GM23338 (cell line): ENCODE measurements at regions not wholly inside any gene's neighbourhood (a gene's known extent, or its start where the extent isn't known, plus 50 kb on each side); places are given as distances from the start of the nearest gene placed in this dataset.

ENCODE experiments used
- ATAC-seq: fragments of 200-7000 bp; cut with Tn5 transposase; 3 replicates; pipeline ENCODE4 v1.9.1; 2020
- DNase-seq: peaks from one replicate; pipeline ENCODE4 v3.0.0-alpha.2; 2015; ENCODE audit warnings: low spot score
- H2AFZ ChIP-seq: fragments of 200-600 bp; sonication (generic); 2 replicates; pipeline ENCODE4 v1.8.0; 2016; ENCODE audit warnings: antibody characterized with exemption, mild to moderate bottlenecking, moderate library complexity
- H3F3A ChIP-seq: fragments of 200-600 bp; sonication (generic); replicated peaks from 2 replicates; pipeline ENCODE4 v1.8.0; 2017; ENCODE audit warnings: antibody characterized with exemption, mixed run types, low read depth
- H3K27ac ChIP-seq: fragments of 200-600 bp; sonication (generic); 2 replicates; pipeline ENCODE4 v1.6.1; 2016; ENCODE audit warnings: low read depth
- H3K27me3 ChIP-seq: fragments of 200-600 bp; sonication (generic); 2 replicates; pipeline ENCODE4 v1.8.0; 2016; ENCODE audit warnings: mild to moderate bottlenecking, mixed run types, moderate library complexity; ENCODE audit not compliant: insufficient read depth
- H3K36me3 ChIP-seq: fragments of 200-600 bp; sonication (generic); 2 replicates; pipeline ENCODE4 v1.8.0; 2016; ENCODE audit warnings: mild to moderate bottlenecking; ENCODE audit not compliant: insufficient read depth
- H3K4me1 ChIP-seq: fragments of 200-600 bp; sonication (generic); 2 replicates; pipeline ENCODE4 v1.8.0; 2016; ENCODE audit warnings: mild to moderate bottlenecking, moderate library complexity; ENCODE audit not compliant: insufficient read depth
- H3K4me2 ChIP-seq: fragments of 200-600 bp; sonication (generic); 2 replicates; pipeline ENCODE4 v1.7.1; 2017; ENCODE audit warnings: mixed run types
- H3K4me3 ChIP-seq: fragments of 200-600 bp; sonication (generic); 2 replicates; pipeline ENCODE4 v1.6.1; 2016; ENCODE audit warnings: mixed run types
- H3K79me2 ChIP-seq: fragments of 200-600 bp; sonication (generic); replicated peaks from 2 replicates; pipeline ENCODE4 v1.8.0; 2017; ENCODE audit warnings: mild to moderate bottlenecking; ENCODE audit not compliant: insufficient read depth
- H3K9me2 ChIP-seq: fragments of 200-600 bp; sonication (generic); 2 replicates; pipeline ENCODE4 v1.8.0; 2017; ENCODE audit not compliant: insufficient read depth
- H4K20me1 ChIP-seq: fragments of 200-600 bp; sonication (generic); replicated peaks from 2 replicates; pipeline ENCODE4 v1.8.0; 2017; ENCODE audit warnings: mild to moderate bottlenecking; ENCODE audit not compliant: insufficient read depth
- H3K27ac Mint-ChIP-seq: 2 replicates; pipeline ENCODE4 v1.8.0; 2020; ENCODE audit warnings: inconsistent platforms, mild to moderate bottlenecking, moderate library complexity, mixed read lengths
- H3K27me3 Mint-ChIP-seq: 3 replicates; pipeline ENCODE4 v1.8.0; 2022; ENCODE audit warnings: low read depth, mild to moderate bottlenecking, moderate library complexity, mixed read lengths, inconsistent platforms; ENCODE audit not compliant: insufficient read depth, poor library complexity
- H3K36me3 Mint-ChIP-seq: 3 replicates; pipeline ENCODE4 v1.8.0; 2021; ENCODE audit warnings: low read depth, mild to moderate bottlenecking, inconsistent platforms, moderate library complexity, mixed read lengths
- H3K4me1 Mint-ChIP-seq: 3 replicates; pipeline ENCODE4 v1.8.0; 2020; ENCODE audit warnings: mild to moderate bottlenecking, inconsistent platforms, mixed read lengths
- H3K4me3 Mint-ChIP-seq: 3 replicates; pipeline ENCODE4 v1.8.0; 2021; ENCODE audit warnings: moderate library complexity, mild to moderate bottlenecking, inconsistent platforms, mixed read lengths
- H3K9me3 Mint-ChIP-seq: 3 replicates; pipeline ENCODE4 v1.8.0; 2020; ENCODE audit warnings: moderate library complexity, mild to moderate bottlenecking, inconsistent platforms, mixed read lengths
- CREB1 ChIP-seq: fragments of 250-450 bp; sonication (Bioruptor Pico); IDR thresholded peaks from 2 replicates; pipeline ENCODE4 v1.5.0; 2020; ENCODE audit warnings: low read depth, mild to moderate bottlenecking, moderate library complexity
- EZH2 ChIP-seq: fragments of 200-600 bp; sonication (generic); IDR thresholded peaks from one replicate; pipeline ENCODE4 v1.8.0; 2017; ENCODE audit warnings: antibody characterized with exemption, mild to moderate bottlenecking, low read depth; ENCODE audit not compliant: unreplicated experiment
- EZH2phosphoT487 ChIP-seq: fragments of 200-600 bp; sonication (generic); IDR thresholded peaks from one replicate; pipeline ENCODE4 v1.8.1; 2018; ENCODE audit warnings: antibody characterized with exemption; ENCODE audit not compliant: unreplicated experiment
- JUNB ChIP-seq: IDR thresholded peaks from one replicate; pipeline ENCODE4 v1.6.1; 2016; ENCODE audit warnings: antibody characterized with exemption; ENCODE audit not compliant: unreplicated experiment
- NANOG ChIP-seq: IDR thresholded peaks from 2 replicates; pipeline ENCODE4 v1.6.1; 2016; ENCODE audit warnings: antibody characterized with exemption, borderline replicate concordance
- POLR2AphosphoS5 ChIP-seq: IDR thresholded peaks from 2 replicates; pipeline ENCODE4 v1.6.1; 2016; ENCODE audit warnings: antibody characterized with exemption, low read depth
- STAT1 ChIP-seq: IDR thresholded peaks from one replicate; pipeline ENCODE4 v1.6.1; 2016; ENCODE audit warnings: antibody characterized with exemption; ENCODE audit not compliant: unreplicated experiment
- ZNF114 ChIP-seq: fragments of 250-450 bp; sonication (Bioruptor Pico); IDR thresholded peaks from 2 replicates; pipeline ENCODE4 v1.5.0; 2020; ENCODE audit warnings: mild to moderate bottlenecking, moderate library complexity
- ZNF331 ChIP-seq: fragments of 250-450 bp; sonication (Bioruptor Pico); IDR thresholded peaks from 2 replicates; pipeline ENCODE4 v1.5.0; 2020; ENCODE audit warnings: low read depth, mild to moderate bottlenecking, moderate library complexity
- TF ChIP-seq, protein P1 (sequence below): IDR thresholded peaks from one replicate; pipeline ENCODE4 v1.6.1; 2018; ENCODE audit warnings: antibody characterized with exemption; ENCODE audit not compliant: unreplicated experiment
- TF ChIP-seq, protein P2 (sequence below): IDR thresholded peaks from 2 replicates; pipeline ENCODE4 v1.6.1; 2016; ENCODE audit warnings: antibody characterized with exemption
- TF ChIP-seq, protein P3 (sequence below): fragments of 250-450 bp; sonication (Bioruptor Pico); IDR thresholded peaks from 2 replicates; pipeline ENCODE4 v1.5.0; 2020; ENCODE audit warnings: mild to moderate bottlenecking, moderate library complexity
- TF ChIP-seq, protein P4 (sequence below), 2 experiments: fragments of 200-600 bp in 1 of 2; sonication (generic) in 1 of 2; conservative IDR thresholded peaks; 2 replicates each; pipeline versions ENCODE4 v1.5.1 to v1.6.1; 2016 to 2017; ENCODE audit warnings: antibody characterized with exemption in 2 of 2, low read depth in 2 of 2, mild to moderate bottlenecking in 2 of 2, moderate library complexity in 1 of 2

DNA sequence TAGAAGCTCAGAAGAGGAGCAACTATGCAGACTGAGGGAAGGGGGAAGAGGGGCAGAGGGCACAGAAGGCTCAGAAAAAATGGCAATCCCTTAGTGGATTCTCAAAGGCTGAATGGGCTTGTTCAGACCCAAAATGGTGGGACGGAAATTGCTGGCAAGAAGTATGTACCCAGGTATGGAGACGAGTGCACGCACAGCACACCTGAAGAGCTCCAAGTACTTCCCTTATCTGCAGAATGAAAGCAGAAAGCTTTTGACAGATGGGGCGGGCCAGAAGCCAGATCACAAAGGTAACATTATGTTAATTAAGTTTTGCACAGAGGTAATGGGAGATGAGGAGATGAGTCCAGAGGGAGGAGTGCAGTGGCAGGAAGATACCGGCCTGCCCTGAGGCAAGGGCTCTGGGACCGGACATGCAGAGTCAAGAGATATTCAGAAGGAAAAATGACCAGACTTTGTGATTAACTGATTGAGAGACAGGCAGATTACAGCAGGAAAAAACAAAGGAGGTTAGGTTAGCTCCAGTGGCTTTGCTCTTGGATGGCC is 138.1 kb upstream of the PIK3R1 start:
- Mint-ChIP-seq H3K36me3 (no peaks in the 10 kb centered on the region), H3K4me3 (no peak overlapping the region), H3K9me3 (no peaks in the 10 kb centered on the region; the same call in 2 of the 3 replicates), H3K4me1 (no peaks in the 10 kb centered on the region), H3K27ac (no peak overlapping the region), H3K27me3 (no peaks in the 10 kb centered on the region)
- H2AFZ ChIP-seq: no peak overlapping the region
- H3K27ac ChIP-seq: no peak overlapping the region
- H4K20me1 ChIP-seq: no peaks in the 10 kb centered on the region
- no peak overlapping the region for H3K4me2 ChIP-seq
- no peaks in the 10 kb centered on the region for H3K4me1 ChIP-seq
- H3F3A ChIP-seq: no peaks in the 10 kb centered on the region
- DNase-seq (no peak), ATAC-seq (no peak)
- H3K36me3 ChIP-seq: no peaks in the 10 kb centered on the region
- H3K27me3 ChIP-seq: no peaks in the 10 kb centered on the region
- H3K4me3 ChIP-seq: no peak overlapping the region
- peaks cover 2% of the 10 kb centered on the region; the same call in 1 of the 2 replicates for H3K9me2 ChIP-seq
- TF ChIP-seq NANOG (no peak), ZNF331 (CRISPR knock-in tag) (no peak), ZNF114 (no peak), JUNB (no peak), CREB1 (no peak), EZH2 (no peak), EZH2phosphoT487 (no peak), STAT1 (no peak), POLR2AphosphoS5 (no peak)
- TF ChIP-seq, protein P1, sequence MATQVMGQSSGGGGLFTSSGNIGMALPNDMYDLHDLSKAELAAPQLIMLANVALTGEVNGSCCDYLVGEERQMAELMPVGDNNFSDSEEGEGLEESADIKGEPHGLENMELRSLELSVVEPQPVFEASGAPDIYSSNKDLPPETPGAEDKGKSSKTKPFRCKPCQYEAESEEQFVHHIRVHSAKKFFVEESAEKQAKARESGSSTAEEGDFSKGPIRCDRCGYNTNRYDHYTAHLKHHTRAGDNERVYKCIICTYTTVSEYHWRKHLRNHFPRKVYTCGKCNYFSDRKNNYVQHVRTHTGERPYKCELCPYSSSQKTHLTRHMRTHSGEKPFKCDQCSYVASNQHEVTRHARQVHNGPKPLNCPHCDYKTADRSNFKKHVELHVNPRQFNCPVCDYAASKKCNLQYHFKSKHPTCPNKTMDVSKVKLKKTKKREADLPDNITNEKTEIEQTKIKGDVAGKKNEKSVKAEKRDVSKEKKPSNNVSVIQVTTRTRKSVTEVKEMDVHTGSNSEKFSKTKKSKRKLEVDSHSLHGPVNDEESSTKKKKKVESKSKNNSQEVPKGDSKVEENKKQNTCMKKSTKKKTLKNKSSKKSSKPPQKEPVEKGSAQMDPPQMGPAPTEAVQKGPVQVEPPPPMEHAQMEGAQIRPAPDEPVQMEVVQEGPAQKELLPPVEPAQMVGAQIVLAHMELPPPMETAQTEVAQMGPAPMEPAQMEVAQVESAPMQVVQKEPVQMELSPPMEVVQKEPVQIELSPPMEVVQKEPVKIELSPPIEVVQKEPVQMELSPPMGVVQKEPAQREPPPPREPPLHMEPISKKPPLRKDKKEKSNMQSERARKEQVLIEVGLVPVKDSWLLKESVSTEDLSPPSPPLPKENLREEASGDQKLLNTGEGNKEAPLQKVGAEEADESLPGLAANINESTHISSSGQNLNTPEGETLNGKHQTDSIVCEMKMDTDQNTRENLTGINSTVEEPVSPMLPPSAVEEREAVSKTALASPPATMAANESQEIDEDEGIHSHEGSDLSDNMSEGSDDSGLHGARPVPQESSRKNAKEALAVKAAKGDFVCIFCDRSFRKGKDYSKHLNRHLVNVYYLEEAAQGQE: no peak
- TF ChIP-seq, protein P2, sequence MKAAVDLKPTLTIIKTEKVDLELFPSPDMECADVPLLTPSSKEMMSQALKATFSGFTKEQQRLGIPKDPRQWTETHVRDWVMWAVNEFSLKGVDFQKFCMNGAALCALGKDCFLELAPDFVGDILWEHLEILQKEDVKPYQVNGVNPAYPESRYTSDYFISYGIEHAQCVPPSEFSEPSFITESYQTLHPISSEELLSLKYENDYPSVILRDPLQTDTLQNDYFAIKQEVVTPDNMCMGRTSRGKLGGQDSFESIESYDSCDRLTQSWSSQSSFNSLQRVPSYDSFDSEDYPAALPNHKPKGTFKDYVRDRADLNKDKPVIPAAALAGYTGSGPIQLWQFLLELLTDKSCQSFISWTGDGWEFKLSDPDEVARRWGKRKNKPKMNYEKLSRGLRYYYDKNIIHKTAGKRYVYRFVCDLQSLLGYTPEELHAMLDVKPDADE: no peak
- TF ChIP-seq, protein P3, sequence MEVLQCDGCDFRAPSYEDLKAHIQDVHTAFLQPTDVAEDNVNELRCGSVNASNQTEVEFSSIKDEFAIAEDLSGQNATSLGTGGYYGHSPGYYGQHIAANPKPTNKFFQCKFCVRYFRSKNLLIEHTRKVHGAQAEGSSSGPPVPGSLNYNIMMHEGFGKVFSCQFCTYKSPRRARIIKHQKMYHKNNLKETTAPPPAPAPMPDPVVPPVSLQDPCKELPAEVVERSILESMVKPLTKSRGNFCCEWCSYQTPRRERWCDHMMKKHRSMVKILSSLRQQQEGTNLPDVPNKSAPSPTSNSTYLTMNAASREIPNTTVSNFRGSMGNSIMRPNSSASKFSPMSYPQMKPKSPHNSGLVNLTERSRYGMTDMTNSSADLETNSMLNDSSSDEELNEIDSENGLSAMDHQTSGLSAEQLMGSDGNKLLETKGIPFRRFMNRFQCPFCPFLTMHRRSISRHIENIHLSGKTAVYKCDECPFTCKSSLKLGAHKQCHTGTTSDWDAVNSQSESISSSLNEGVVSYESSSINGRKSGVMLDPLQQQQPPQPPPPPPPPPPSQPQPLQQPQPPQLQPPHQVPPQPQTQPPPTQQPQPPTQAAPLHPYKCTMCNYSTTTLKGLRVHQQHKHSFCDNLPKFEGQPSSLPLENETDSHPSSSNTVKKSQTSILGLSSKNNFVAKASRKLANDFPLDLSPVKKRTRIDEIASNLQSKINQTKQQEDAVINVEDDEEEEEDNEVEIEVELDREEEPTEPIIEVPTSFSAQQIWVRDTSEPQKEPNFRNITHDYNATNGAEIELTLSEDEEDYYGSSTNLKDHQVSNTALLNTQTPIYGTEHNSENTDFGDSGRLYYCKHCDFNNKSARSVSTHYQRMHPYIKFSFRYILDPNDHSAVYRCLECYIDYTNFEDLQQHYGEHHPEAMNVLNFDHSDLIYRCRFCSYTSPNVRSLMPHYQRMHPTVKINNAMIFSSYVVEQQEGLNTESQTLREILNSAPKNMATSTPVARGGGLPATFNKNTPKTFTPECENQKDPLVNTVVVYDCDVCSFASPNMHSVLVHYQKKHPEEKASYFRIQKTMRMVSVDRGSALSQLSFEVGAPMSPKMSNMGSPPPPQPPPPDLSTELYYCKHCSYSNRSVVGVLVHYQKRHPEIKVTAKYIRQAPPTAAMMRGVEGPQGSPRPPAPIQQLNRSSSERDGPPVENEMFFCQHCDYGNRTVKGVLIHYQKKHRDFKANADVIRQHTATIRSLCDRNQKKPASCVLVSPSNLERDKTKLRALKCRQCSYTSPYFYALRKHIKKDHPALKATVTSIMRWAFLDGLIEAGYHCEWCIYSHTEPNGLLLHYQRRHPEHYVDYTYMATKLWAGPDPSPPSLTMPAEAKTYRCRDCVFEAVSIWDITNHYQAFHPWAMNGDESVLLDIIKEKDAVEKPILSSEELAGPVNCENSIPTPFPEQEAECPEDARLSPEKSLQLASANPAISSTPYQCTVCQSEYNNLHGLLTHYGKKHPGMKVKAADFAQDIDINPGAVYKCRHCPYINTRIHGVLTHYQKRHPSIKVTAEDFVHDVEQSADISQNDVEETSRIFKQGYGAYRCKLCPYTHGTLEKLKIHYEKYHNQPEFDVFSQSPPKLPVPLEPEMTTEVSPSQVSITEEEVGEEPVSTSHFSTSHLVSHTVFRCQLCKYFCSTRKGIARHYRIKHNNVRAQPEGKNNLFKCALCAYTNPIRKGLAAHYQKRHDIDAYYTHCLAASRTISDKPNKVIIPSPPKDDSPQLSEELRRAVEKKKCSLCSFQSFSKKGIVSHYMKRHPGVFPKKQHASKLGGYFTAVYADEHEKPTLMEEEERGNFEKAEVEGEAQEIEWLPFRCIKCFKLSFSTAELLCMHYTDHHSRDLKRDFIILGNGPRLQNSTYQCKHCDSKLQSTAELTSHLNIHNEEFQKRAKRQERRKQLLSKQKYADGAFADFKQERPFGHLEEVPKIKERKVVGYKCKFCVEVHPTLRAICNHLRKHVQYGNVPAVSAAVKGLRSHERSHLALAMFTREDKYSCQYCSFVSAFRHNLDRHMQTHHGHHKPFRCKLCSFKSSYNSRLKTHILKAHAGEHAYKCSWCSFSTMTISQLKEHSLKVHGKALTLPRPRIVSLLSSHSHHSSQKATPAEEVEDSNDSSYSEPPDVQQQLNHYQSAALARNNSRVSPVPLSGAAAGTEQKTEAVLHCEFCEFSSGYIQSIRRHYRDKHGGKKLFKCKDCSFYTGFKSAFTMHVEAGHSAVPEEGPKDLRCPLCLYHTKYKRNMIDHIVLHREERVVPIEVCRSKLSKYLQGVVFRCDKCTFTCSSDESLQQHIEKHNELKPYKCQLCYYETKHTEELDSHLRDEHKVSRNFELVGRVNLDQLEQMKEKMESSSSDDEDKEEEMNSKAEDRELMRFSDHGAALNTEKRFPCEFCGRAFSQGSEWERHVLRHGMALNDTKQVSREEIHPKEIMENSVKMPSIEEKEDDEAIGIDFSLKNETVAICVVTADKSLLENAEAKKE (CRISPR knock-in tag): no peak
- TF ChIP-seq, protein P4, sequence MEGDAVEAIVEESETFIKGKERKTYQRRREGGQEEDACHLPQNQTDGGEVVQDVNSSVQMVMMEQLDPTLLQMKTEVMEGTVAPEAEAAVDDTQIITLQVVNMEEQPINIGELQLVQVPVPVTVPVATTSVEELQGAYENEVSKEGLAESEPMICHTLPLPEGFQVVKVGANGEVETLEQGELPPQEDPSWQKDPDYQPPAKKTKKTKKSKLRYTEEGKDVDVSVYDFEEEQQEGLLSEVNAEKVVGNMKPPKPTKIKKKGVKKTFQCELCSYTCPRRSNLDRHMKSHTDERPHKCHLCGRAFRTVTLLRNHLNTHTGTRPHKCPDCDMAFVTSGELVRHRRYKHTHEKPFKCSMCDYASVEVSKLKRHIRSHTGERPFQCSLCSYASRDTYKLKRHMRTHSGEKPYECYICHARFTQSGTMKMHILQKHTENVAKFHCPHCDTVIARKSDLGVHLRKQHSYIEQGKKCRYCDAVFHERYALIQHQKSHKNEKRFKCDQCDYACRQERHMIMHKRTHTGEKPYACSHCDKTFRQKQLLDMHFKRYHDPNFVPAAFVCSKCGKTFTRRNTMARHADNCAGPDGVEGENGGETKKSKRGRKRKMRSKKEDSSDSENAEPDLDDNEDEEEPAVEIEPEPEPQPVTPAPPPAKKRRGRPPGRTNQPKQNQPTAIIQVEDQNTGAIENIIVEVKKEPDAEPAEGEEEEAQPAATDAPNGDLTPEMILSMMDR (conservative IDR thresholded peaks at IDR 0.05; ENCODE audit: low read depth in 2 of 2): no peak
- no peaks in the 10 kb centered on the region for H3K79me2 ChIP-seq
